ENCODE measurements at regions not wholly inside any gene's neighbourhood (a gene's known extent, or its start where the extent isn't known, plus 50 kb on each side); places are given as distances from the start of the nearest gene placed in this dataset.

GRCh38 chr11:50170115-50170514, 137.4 kb downstream of the OR4C45 start:
- peaks cover 11 to 25% (median 16%) of the 10 kb centered on the region in 3 experiments; a peak in 6 of 7 replicates for H3K36me3 Mint-ChIP-seq (ENCODE audit: insufficient read depth in 1 of 3, low read depth in 3 of 3)
- no peak overlapping the region for H3K14ac ChIP-seq (ENCODE audit: insufficient read depth, low read length)
- H4K91ac ChIP-seq (ENCODE audit: insufficient read length, low read depth, low read length) = no peak overlapping the region
- H3K23ac ChIP-seq (ENCODE audit: insufficient read length, low read depth, low read length) = no peak overlapping the region
- peaks cover 87 to 88% of the 10 kb centered on the region in 2 experiments for H3K9me3 Mint-ChIP-seq
- H4K8ac ChIP-seq (replicated peaks; ENCODE audit: insufficient read length, low read depth, low read length) = no peak overlapping the region
- no peaks in the 10 kb centered on the region for H3K4me1 ChIP-seq (ENCODE audit: insufficient read depth, low read length)
- no peak overlapping the region for H2BK5ac ChIP-seq (ENCODE audit: insufficient read length, low read length)
- H3K27me3 Mint-ChIP-seq (ENCODE audit: low read depth) = no peaks in the 10 kb centered on the region
- H3K4me2 ChIP-seq (ENCODE audit: insufficient read depth, insufficient read length, low read length) = no peak overlapping the region
- no peaks in the 10 kb centered on the region for H3K23me2 ChIP-seq (ENCODE audit: insufficient read length, low read depth, low read length, poor library complexity, severe bottlenecking)
- no CpG with 5 or more reads among the region's 17 CpGs for WGBS (ENCODE audit: extremely low coverage, insufficient read length, low lambda C conversion rate)
- no peaks in the 10 kb centered on the region for H4K20me1 ChIP-seq (ENCODE audit: control insufficient read depth, insufficient read depth, insufficient read length)
- no peak overlapping the region for H2BK15ac ChIP-seq (ENCODE audit: low read depth, low read length)
- H3K79me2 ChIP-seq (ENCODE audit: insufficient read depth, low read length) = no peaks in the 10 kb centered on the region
- peaks cover 82% of the 10 kb centered on the region for H3K9me3 ChIP-seq (ENCODE audit: control insufficient read depth, low read depth, low read length)
- H3K4me1 Mint-ChIP-seq = no peaks in the 10 kb centered on the region
- no peaks in the 10 kb centered on the region for H3K27me3 ChIP-seq (ENCODE audit: insufficient read depth, low read length)
- no peak overlapping the region for H3K27ac Mint-ChIP-seq
- no peaks in the 10 kb centered on the region for H3K79me1 ChIP-seq (ENCODE audit: insufficient read depth, low read depth, low read length, poor library complexity, severe bottlenecking)
- no peak overlapping the region for H2AFZ ChIP-seq (ENCODE audit: low read length)
- TF ChIP-seq, protein P1, sequence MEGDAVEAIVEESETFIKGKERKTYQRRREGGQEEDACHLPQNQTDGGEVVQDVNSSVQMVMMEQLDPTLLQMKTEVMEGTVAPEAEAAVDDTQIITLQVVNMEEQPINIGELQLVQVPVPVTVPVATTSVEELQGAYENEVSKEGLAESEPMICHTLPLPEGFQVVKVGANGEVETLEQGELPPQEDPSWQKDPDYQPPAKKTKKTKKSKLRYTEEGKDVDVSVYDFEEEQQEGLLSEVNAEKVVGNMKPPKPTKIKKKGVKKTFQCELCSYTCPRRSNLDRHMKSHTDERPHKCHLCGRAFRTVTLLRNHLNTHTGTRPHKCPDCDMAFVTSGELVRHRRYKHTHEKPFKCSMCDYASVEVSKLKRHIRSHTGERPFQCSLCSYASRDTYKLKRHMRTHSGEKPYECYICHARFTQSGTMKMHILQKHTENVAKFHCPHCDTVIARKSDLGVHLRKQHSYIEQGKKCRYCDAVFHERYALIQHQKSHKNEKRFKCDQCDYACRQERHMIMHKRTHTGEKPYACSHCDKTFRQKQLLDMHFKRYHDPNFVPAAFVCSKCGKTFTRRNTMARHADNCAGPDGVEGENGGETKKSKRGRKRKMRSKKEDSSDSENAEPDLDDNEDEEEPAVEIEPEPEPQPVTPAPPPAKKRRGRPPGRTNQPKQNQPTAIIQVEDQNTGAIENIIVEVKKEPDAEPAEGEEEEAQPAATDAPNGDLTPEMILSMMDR (conservative IDR thresholded peaks at IDR 0.05) = no peak
- H3K4ac ChIP-seq (ENCODE audit: low read depth, low read length) = no peak overlapping the region
- H3K56ac ChIP-seq (ENCODE audit: insufficient read length, low read depth, low read length) = no peak overlapping the region
- no peak overlapping the region for H2BK20ac ChIP-seq (ENCODE audit: low read depth, low read length, poor library complexity, severe bottlenecking)
- H2BK12ac ChIP-seq (ENCODE audit: insufficient read length, low read depth, low read length) = no peak overlapping the region
- H3K9ac ChIP-seq (ENCODE audit: extremely low read depth, insufficient read length, low read length) = no peak overlapping the region
- DNase-seq = no peak
- H3K27ac ChIP-seq (ENCODE audit: insufficient read length, low read depth, low read length) = no peak overlapping the region
- H3T11ph ChIP-seq (ENCODE audit: low read length) = no peak overlapping the region
- no peak overlapping the region for H2AK5ac ChIP-seq (ENCODE audit: insufficient read length, low read length)
- no peak overlapping the region for H3K4me3 Mint-ChIP-seq
- no peak overlapping the region for H2BK120ac ChIP-seq (ENCODE audit: low read depth, low read length, poor library complexity, severe bottlenecking)
- H4K5ac ChIP-seq (ENCODE audit: insufficient read length, low read depth, low read length) = no peak overlapping the region
- no peak overlapping the region for H3K18ac ChIP-seq (ENCODE audit: insufficient read length, low read depth, low read length)

Data from H9 (cell line).